Astrocyte of the spinal cord (primary cell): ENCODE measurements at regions not wholly inside any gene's neighbourhood (a gene's known extent, or its start where the extent isn't known, plus 50 kb on each side); places are given as distances from the start of the nearest gene placed in this dataset.

Source experiments
- DNase-seq: peaks from one replicate; pipeline ENCODE4 v3.0.0; 2011; ENCODE audit warnings: low read depth, low spot score
- H3K4me3 ChIP-seq: 2 replicates; pipeline ENCODE4 v1.5.1; 2011; ENCODE audit warnings: low read depth, mild to moderate bottlenecking, low read length, moderate library complexity
- in situ Hi-C: cut with HindIII; loops from 2 replicates; pipeline ENCODE4 v1.10.0; 2017; ENCODE audit warnings: low sequenced_read_pairs
- TF ChIP-seq, protein P1 (sequence below): IDR thresholded peaks from 2 replicates; pipeline ENCODE4 v1.5.1; 2012; ENCODE audit warnings: low read depth, mild to moderate bottlenecking, low read length, inconsistent platforms

DNA sequence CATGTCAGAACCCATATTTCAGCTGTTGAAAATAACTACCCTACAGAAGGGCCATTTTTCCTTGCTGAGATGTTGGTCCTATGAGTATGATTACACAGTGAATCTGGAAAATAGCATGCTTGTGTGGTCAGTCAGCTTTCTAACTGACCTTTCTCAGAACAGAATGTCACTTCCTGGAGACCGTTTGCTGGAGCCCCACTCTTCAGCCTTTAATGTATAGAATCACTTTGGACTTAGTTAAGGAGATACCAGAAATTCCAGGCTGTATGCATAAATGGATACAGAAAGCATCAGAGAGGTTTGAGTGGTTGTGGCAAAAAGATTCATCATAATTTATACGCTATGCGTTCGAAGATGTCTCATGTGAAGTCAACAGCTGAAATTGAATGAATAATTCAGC is 488.1 kb downstream of the EBF1 start:
- in situ Hi-C loops, result no loop called here
- no peak for DNase-seq
- TF ChIP-seq, protein P1, sequence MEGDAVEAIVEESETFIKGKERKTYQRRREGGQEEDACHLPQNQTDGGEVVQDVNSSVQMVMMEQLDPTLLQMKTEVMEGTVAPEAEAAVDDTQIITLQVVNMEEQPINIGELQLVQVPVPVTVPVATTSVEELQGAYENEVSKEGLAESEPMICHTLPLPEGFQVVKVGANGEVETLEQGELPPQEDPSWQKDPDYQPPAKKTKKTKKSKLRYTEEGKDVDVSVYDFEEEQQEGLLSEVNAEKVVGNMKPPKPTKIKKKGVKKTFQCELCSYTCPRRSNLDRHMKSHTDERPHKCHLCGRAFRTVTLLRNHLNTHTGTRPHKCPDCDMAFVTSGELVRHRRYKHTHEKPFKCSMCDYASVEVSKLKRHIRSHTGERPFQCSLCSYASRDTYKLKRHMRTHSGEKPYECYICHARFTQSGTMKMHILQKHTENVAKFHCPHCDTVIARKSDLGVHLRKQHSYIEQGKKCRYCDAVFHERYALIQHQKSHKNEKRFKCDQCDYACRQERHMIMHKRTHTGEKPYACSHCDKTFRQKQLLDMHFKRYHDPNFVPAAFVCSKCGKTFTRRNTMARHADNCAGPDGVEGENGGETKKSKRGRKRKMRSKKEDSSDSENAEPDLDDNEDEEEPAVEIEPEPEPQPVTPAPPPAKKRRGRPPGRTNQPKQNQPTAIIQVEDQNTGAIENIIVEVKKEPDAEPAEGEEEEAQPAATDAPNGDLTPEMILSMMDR, result no peak
- no peak overlapping the region for H3K4me3 ChIP-seq

- in situ Hi-C loops, result no loop called here
- no peak overlapping the region for H3K4me3 ChIP-seq
- TF ChIP-seq, protein P1, result no peak
- DNase-seq, result no peak
Measured at GRCh38 chr5:158610051-158610415, 489.7 kb downstream of the EBF1 start.

- in situ Hi-C loops, result no loop called here
- no peak overlapping the region for H3K4me3 ChIP-seq
Measured at GRCh38 chr5:158609333-158610050, 490.2 kb downstream of the EBF1 start.

DNA sequence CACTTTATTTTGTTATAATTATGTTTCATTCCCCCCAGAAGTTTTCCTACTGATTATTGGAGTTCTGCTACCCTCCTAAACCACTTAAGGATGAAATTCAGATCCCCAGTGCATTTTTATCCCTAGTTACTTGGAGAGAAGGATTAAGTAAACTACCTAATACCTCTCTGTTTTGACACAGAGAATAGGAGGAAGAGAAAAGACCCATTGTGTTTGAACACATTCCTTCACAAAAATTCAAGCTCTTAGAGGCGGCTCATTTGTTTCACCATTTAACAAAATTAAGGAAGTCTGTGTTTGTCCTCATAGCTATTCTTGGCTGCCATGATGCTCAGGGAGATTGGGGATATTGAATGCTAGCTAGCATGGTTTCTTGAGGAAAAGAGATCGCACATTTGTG is 492.6 kb downstream of the EBF1 start:
- no peak overlapping the region for H3K4me3 ChIP-seq
- TF ChIP-seq, protein P1, result no peak
- no peak for DNase-seq
- in situ Hi-C loops, result no loop called here

More at GRCh38 chr5:158609333-158610050, 490.2 kb downstream of the EBF1 start:
- no peak for DNase-seq
- TF ChIP-seq, protein P1, result no peak

DNA sequence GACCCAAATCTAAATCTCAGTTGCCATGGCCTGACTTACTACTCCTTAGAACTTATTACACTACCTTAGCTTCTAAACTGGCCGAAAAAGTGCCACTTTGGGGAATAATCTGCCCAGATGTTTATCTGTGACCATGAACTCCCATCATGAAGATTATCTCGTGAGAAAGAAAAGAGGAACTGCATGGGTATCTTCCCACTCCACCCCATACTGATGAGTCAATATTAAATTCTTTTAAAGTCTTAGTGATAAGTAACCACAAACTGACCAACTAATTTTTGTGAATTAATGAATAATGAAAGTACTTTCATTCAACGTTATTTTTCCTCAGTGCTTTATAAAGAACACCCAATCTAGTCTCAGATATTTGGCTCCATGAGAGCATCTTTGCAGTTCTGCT is 493.5 kb downstream of the EBF1 start:
- in situ Hi-C loops, result no loop called here
- no peak overlapping the region for H3K4me3 ChIP-seq
- TF ChIP-seq, protein P1, result no peak
- no peak for DNase-seq

GRCh38 chr5:158602981-158603380 is 496.7 kb downstream of the EBF1 start:
- DNase-seq, result no peak
- no peak overlapping the region for H3K4me3 ChIP-seq
- in situ Hi-C loops, result no loop called here
- TF ChIP-seq, protein P1, result no peak
